ENCODE measurements at regions not wholly inside any gene's neighbourhood (a gene's known extent, or its start where the extent isn't known, plus 50 kb on each side); places are given as distances from the start of the nearest gene placed in this dataset.

DNA sequence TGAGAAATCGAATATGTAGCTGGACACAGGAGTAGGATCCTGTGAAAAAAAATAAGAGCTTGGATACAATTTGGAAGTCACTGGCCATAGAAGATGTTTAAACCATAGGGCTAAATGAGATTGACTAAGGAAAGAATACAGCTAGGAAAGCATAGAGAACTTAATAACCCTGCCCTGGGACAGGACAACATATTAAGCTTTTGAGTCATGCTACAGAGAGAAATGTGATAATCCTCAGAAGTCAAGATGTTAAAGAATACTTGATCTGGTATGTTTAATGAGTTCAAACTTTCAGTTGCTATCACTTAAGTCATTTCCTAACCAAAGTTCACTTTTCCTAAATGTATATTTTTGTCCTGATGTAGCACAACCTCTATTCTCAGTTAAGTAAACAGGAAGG lies 154.6 kb upstream of the TSHZ2 start:
- H2AFZ ChIP-seq (ENCODE audit: low read length), result no peak overlapping the region

DNA sequence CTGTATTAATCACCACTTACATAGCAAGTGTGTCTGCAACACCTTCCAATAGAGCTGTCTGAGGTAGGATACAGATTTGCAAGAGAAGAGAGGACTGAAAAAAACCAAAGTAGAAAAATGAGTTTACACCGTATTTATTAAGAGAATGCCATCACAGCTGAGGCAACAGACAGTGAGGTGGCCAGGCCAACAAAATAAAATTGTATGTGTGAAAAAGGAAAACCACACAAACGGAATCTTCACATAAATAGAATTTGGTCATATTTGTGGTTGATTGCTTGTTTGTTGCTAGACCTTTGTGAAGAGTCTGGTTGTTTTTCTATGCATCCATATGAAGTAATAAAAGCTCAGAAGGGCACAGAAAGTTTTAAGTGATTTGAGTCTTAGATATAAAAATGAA lies 157.8 kb upstream of the TSHZ2 start:
- no peaks in the 10 kb centered on the region for H3K27me3 ChIP-seq (ENCODE audit: control insufficient read depth, insufficient read depth, low read length)
- no peaks in the 10 kb centered on the region for H3K79me2 ChIP-seq (ENCODE audit: control insufficient read depth, insufficient read depth, low read length)
- no peak for TF ChIP-seq EZH2 (IDR thresholded peaks at IDR 0.05; ENCODE audit: low read length, missing control alignments)
- TF ChIP-seq, protein P1, sequence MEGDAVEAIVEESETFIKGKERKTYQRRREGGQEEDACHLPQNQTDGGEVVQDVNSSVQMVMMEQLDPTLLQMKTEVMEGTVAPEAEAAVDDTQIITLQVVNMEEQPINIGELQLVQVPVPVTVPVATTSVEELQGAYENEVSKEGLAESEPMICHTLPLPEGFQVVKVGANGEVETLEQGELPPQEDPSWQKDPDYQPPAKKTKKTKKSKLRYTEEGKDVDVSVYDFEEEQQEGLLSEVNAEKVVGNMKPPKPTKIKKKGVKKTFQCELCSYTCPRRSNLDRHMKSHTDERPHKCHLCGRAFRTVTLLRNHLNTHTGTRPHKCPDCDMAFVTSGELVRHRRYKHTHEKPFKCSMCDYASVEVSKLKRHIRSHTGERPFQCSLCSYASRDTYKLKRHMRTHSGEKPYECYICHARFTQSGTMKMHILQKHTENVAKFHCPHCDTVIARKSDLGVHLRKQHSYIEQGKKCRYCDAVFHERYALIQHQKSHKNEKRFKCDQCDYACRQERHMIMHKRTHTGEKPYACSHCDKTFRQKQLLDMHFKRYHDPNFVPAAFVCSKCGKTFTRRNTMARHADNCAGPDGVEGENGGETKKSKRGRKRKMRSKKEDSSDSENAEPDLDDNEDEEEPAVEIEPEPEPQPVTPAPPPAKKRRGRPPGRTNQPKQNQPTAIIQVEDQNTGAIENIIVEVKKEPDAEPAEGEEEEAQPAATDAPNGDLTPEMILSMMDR (conservative IDR thresholded peaks at IDR 0.05 in 1 of 2, IDR thresholded peaks at IDR 0.05 in 1 of 2; ENCODE audit: low read depth in 1 of 2, low read length in 2 of 2), result no peak
- no peaks in the 10 kb centered on the region for H3K36me3 ChIP-seq (ENCODE audit: control insufficient read depth, insufficient read depth, low read length)
- no peaks in the 10 kb centered on the region for H3K4me1 ChIP-seq (ENCODE audit: control insufficient read depth, extremely low read depth, insufficient read depth, low read length)
- H3K9me3 ChIP-seq (ENCODE audit: control insufficient read depth, insufficient read depth, low read depth, low read length), result no peaks in the 10 kb centered on the region
- no peak overlapping the region for H3K27ac ChIP-seq (ENCODE audit: insufficient read depth, low read length)
- H3K9ac ChIP-seq (ENCODE audit: insufficient read depth, low read length), result no peak overlapping the region
- no peak for DNase-seq (ENCODE audit: low read depth in 2 of 2)
- H3K4me2 ChIP-seq (ENCODE audit: extremely low read depth, insufficient read depth, low read length), result no peak overlapping the region
- no peak overlapping the region for H2AFZ ChIP-seq (ENCODE audit: low read length)
- no peaks in the 10 kb centered on the region for H4K20me1 ChIP-seq (ENCODE audit: control insufficient read depth, extremely low read depth, insufficient read depth, low read length)
- no peak overlapping the region for H3K4me3 ChIP-seq (replicated peaks in 1 of 4; ENCODE audit: control extremely low read depth in 1 of 4, insufficient read depth in 1 of 4, low read depth in 3 of 4, low read length in 4 of 4)

More for the DNA sequence above, 154.6 kb upstream of the TSHZ2 start:
- TF ChIP-seq, protein P1 (conservative IDR thresholded peaks at IDR 0.05 in 1 of 2, IDR thresholded peaks at IDR 0.05 in 1 of 2; ENCODE audit: low read depth in 1 of 2, low read length in 2 of 2), result no peak
- H3K79me2 ChIP-seq (ENCODE audit: control insufficient read depth, insufficient read depth, low read length), result no peaks in the 10 kb centered on the region
- no peaks in the 10 kb centered on the region for H3K9me3 ChIP-seq (ENCODE audit: control insufficient read depth, insufficient read depth, low read depth, low read length)
- no peak for DNase-seq (ENCODE audit: low read depth in 2 of 2)
- no peak overlapping the region for H3K9ac ChIP-seq (ENCODE audit: insufficient read depth, low read length)
- no peak overlapping the region for H3K27ac ChIP-seq (ENCODE audit: insufficient read depth, low read length)
- no peaks in the 10 kb centered on the region for H4K20me1 ChIP-seq (ENCODE audit: control insufficient read depth, extremely low read depth, insufficient read depth, low read length)
- no peaks in the 10 kb centered on the region for H3K27me3 ChIP-seq (ENCODE audit: control insufficient read depth, insufficient read depth, low read length)
- no peak overlapping the region for H3K4me2 ChIP-seq (ENCODE audit: extremely low read depth, insufficient read depth, low read length)
- H3K36me3 ChIP-seq (ENCODE audit: control insufficient read depth, insufficient read depth, low read length), result no peaks in the 10 kb centered on the region
- no peaks in the 10 kb centered on the region for H3K4me1 ChIP-seq (ENCODE audit: control insufficient read depth, extremely low read depth, insufficient read depth, low read length)
- no peak overlapping the region for H3K4me3 ChIP-seq (replicated peaks in 1 of 4; ENCODE audit: control extremely low read depth in 1 of 4, insufficient read depth in 1 of 4, low read depth in 3 of 4, low read length in 4 of 4)

DNA sequence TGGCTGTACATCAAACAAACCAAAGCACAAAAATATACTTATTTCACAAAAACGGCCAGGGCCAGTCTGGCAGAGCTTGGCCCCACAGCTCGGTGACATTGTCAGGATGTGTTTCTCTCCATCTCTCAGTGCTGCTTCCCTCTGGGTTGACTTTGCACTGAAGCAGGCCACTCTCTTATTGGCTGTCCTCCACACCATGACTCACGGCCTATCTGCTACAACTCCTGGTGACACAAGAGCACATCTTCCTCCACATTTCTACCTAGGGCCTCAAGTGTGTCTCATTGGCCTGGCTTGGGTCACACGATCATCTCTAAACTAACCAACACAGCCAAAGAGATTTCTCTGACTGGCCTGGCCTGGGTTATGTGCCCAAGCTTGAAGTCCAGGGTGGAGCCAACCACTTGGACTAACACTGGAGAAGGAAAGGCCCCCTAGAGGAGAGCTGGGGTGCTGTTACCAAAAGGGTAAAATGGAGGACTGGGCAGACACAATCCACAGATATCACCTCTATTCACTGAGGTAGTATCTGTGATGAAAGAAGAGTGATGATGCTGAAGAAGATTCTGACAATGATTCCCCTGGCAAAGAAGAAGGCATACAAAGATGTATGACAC lies 159.8 kb upstream of the TSHZ2 start:
- Histone ChIP-seq H3K27ac (ENCODE audit: insufficient read depth, low read length) (no peak overlapping the region), H2AFZ (ENCODE audit: low read length) (no peak overlapping the region), H3K4me2 (ENCODE audit: extremely low read depth, insufficient read depth, low read length) (no peak overlapping the region), H3K4me3 (replicated peaks in 1 of 4; ENCODE audit: control extremely low read depth in 1 of 4, insufficient read depth in 1 of 4, low read depth in 3 of 4, low read length in 4 of 4) (no peak overlapping the region), H4K20me1 (ENCODE audit: control insufficient read depth, extremely low read depth, insufficient read depth, low read length) (no peaks in the 10 kb centered on the region), H3K4me1 (ENCODE audit: control insufficient read depth, extremely low read depth, insufficient read depth, low read length) (no peaks in the 10 kb centered on the region), H3K36me3 (ENCODE audit: control insufficient read depth, insufficient read depth, low read length) (no peaks in the 10 kb centered on the region), H3K9ac (ENCODE audit: insufficient read depth, low read length) (no peak overlapping the region), H3K27me3 (ENCODE audit: control insufficient read depth, insufficient read depth, low read length) (no peaks in the 10 kb centered on the region), H3K9me3 (ENCODE audit: control insufficient read depth, insufficient read depth, low read depth, low read length) (no peaks in the 10 kb centered on the region), H3K79me2 (ENCODE audit: control insufficient read depth, insufficient read depth, low read length) (no peaks in the 10 kb centered on the region)
- no peak for TF ChIP-seq EZH2 (IDR thresholded peaks at IDR 0.05; ENCODE audit: low read length, missing control alignments)
- TF ChIP-seq, protein P1 (conservative IDR thresholded peaks at IDR 0.05 in 1 of 2, IDR thresholded peaks at IDR 0.05 in 1 of 2; ENCODE audit: low read depth in 1 of 2, low read length in 2 of 2), result no peak
- no peak for DNase-seq (ENCODE audit: low read depth in 2 of 2)
